HEK293 (cell line): ENCODE measurements at regions not wholly inside any gene's neighbourhood (a gene's known extent, or its start where the extent isn't known, plus 50 kb on each side); places are given as distances from the start of the nearest gene placed in this dataset.

Source experiments
- ZFP3 ChIP-seq: fragments of 450-650 bp; formaldehyde crosslinking; IDR thresholded peaks from 2 replicates; pipeline ENCODE4 v1.5.1; 2016; ENCODE audit warnings: low read depth, missing biosample characterization, missing genetic modification characterization
- ZNF121 ChIP-seq: fragments of 450-650 bp; formaldehyde crosslinking; IDR thresholded peaks from 2 replicates; pipeline ENCODE4 v1.5.1; 2016; ENCODE audit warnings: missing biosample characterization, missing genetic modification characterization
- ZNF184 ChIP-seq: fragments of 450-650 bp; IDR thresholded peaks from 2 replicates; pipeline ENCODE4 v1.5.1; 2018; ENCODE audit warnings: missing biosample characterization, mild to moderate bottlenecking, missing genetic modification characterization
- ZNF274 ChIP-seq, 2 experiments: fragments of 200-500 bp in 1 of 2; fragments of 450-650 bp in 1 of 2; sonication (Bioruptor generic) in 1 of 2; formaldehyde crosslinking in 1 of 2; IDR thresholded peaks; 2 replicates each; pipeline versions ENCODE4 v1.5.1 to v1.6.1; 2014 to 2016; ENCODE audit warnings: borderline replicate concordance in 1 of 2, inconsistent platforms in 1 of 2, low read length in 1 of 2, missing biosample characterization in 1 of 2, missing genetic modification characterization in 1 of 2
- TF ChIP-seq, protein P1 (sequence below): fragments of 450-650 bp; formaldehyde crosslinking; IDR thresholded peaks from 2 replicates; pipeline ENCODE4 v1.5.1; 2016; ENCODE audit warnings: missing biosample characterization, missing genetic modification characterization

- TF ChIP-seq, protein P1, sequence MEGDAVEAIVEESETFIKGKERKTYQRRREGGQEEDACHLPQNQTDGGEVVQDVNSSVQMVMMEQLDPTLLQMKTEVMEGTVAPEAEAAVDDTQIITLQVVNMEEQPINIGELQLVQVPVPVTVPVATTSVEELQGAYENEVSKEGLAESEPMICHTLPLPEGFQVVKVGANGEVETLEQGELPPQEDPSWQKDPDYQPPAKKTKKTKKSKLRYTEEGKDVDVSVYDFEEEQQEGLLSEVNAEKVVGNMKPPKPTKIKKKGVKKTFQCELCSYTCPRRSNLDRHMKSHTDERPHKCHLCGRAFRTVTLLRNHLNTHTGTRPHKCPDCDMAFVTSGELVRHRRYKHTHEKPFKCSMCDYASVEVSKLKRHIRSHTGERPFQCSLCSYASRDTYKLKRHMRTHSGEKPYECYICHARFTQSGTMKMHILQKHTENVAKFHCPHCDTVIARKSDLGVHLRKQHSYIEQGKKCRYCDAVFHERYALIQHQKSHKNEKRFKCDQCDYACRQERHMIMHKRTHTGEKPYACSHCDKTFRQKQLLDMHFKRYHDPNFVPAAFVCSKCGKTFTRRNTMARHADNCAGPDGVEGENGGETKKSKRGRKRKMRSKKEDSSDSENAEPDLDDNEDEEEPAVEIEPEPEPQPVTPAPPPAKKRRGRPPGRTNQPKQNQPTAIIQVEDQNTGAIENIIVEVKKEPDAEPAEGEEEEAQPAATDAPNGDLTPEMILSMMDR (tag by site-specific recombination) = no peak
- TF ChIP-seq ZNF274 (IDR thresholded peaks at IDR 0.05; ENCODE audit: low read length) (no peak), ZNF274 (tag by site-specific recombination; IDR thresholded peaks at IDR 0.05; ENCODE audit: borderline replicate concordance) (no peak), ZNF121 (tag by site-specific recombination) (no peak), ZFP3 (no peak), ZNF184 (no peak)
These were observed 195.5 kb downstream of the ANAPC1 start for GRCh38 chr2:111688482-111688881.
